DMS114 treated with DMSO at 0.1 percent for 48 hours (cell line): ENCODE measurements at regions not wholly inside any gene's neighbourhood (a gene's known extent, or its start where the extent isn't known, plus 50 kb on each side); places are given as distances from the start of the nearest gene placed in this dataset.
"Not testable (repeated sequence)": the region's sequence is repeated elsewhere in the genome, so short reads cannot be mapped to it uniquely, and the experiment has no call there.

Experiments used
- DNase-seq: peaks from one replicate; lab custom pipeline; 2025; ENCODE audit not compliant: unreplicated experiment; lab: John Stamatoyannopoulos, UW

GRCh38 chr9:79396168-79396567, 175.6 kb upstream of the TLE4 start:
- DNase-seq: no peak

GRCh38 chr9:79403495-79403894, 168.3 kb upstream of the TLE4 start:
- DNase-seq: no peak

- DNase-seq: no peak
Measured at GRCh38 chr9:79408200-79408599, 163.6 kb upstream of the TLE4 start.

GRCh38 chr9:79408617-79409016, 163.1 kb upstream of the TLE4 start:
- no peak for DNase-seq

- DNase-seq: no peak
Measured at GRCh38 chr9:79409182-79409823, 162.5 kb upstream of the TLE4 start.

- no peak for DNase-seq
Measured at GRCh38 chr9:79425840-79426239, 145.9 kb upstream of the TLE4 start.

GRCh38 chr9:79428422-79428821, 143.3 kb upstream of the TLE4 start:
- no peak for DNase-seq

- DNase-seq: no peak
Measured at GRCh38 chr9:79430619-79431018, 141.1 kb upstream of the TLE4 start.

GRCh38 chr9:79431019-79431679, 140.6 kb upstream of the TLE4 start:
- DNase-seq: no peak

GRCh38 chr9:79432485-79432884, 139.3 kb upstream of the TLE4 start:
- no peak for DNase-seq

- no peak for DNase-seq
Measured at GRCh38 chr9:79433703-79434102, 138.1 kb upstream of the TLE4 start.

GRCh38 chr9:79439221-79439620, 132.5 kb upstream of the TLE4 start:
- DNase-seq: not testable (repeated sequence)

- DNase-seq: peak; percentile 26
Measured at GRCh38 chr9:79446523-79447307, 125.0 kb upstream of the TLE4 start.

- DNase-seq: peak; percentile 26
Measured at GRCh38 chr9:79447308-79447605, 124.5 kb upstream of the TLE4 start.

GRCh38 chr9:79447762-79448161, 124.0 kb upstream of the TLE4 start:
- peak; percentile 49 for DNase-seq

GRCh38 chr9:79452265-79452664, 119.5 kb upstream of the TLE4 start:
- no peak for DNase-seq

GRCh38 chr9:79461712-79462111, 110.1 kb upstream of the TLE4 start:
- DNase-seq: no peak

GRCh38 chr9:79465156-79465555, 106.6 kb upstream of the TLE4 start:
- DNase-seq: no peak

- DNase-seq: no peak
Measured at GRCh38 chr9:79469164-79469563, 102.6 kb upstream of the TLE4 start.

GRCh38 chr9:79470954-79471353, 100.8 kb upstream of the TLE4 start:
- no peak for DNase-seq

- peak; percentile 1 for DNase-seq
Measured at GRCh38 chr9:79471580-79472543, 99.9 kb upstream of the TLE4 start.
